Skeletal muscle tissue (tissue), 3 donors: ENCODE measurements at regions not wholly inside any gene's neighbourhood (a gene's known extent, or its start where the extent isn't known, plus 50 kb on each side); places are given as distances from the start of the nearest gene placed in this dataset.

Experiments used
- H3K27ac ChIP-seq: one replicate; pipeline ENCODE4 v1.7.0; 2013; ENCODE audit warnings: mild to moderate bottlenecking, low read depth, low read length, inconsistent platforms
- H3K27me3 ChIP-seq, 3 donors: one replicate each; pipeline ENCODE4 v1.7.0; 2013; ENCODE audit warnings: low read length in 3 of 3; ENCODE audit not compliant: control insufficient read depth in 3 of 3, insufficient read depth in 3 of 3
- H3K36me3 ChIP-seq, 3 donors: one replicate each; pipeline ENCODE4 v1.7.0; 2013; ENCODE audit warnings: low read length in 3 of 3; ENCODE audit not compliant: control insufficient read depth in 3 of 3, insufficient read depth in 3 of 3
- H3K4me1 ChIP-seq, 3 donors: one replicate each; pipeline ENCODE4 v1.7.0; 2013; ENCODE audit warnings: low read length in 3 of 3, mild to moderate bottlenecking in 3 of 3; ENCODE audit not compliant: control insufficient read depth in 3 of 3, insufficient read depth in 3 of 3
- H3K4me3 ChIP-seq, 3 donors: one replicate each; pipeline ENCODE4 v1.7.0; 2013; ENCODE audit warnings: low read length in 3 of 3
- H3K9ac ChIP-seq, 3 donors: one replicate each; pipeline ENCODE4 v1.7.0; 2013; ENCODE audit warnings: low read length in 3 of 3, mild to moderate bottlenecking in 3 of 3, moderate library complexity in 2 of 3, low read depth in 1 of 3
- H3K9me3 ChIP-seq, 3 donors: one replicate each; pipeline ENCODE4 v1.7.0; 2013; ENCODE audit warnings: low read length in 3 of 3; ENCODE audit not compliant: control insufficient read depth in 3 of 3
- donor health status: Osteomylitis.

- H3K4me3 ChIP-seq = no peak overlapping the region
- H3K9me3 ChIP-seq = peaks cover 0 to 2% (median 0%) of the 10 kb centered on the region in 3 donors
- H3K9ac ChIP-seq = no peak overlapping the region
- peaks cover 0 to 3% (median 0%) of the 10 kb centered on the region in 3 donors for H3K27me3 ChIP-seq
- H3K4me1 ChIP-seq = no peaks in the 10 kb centered on the region
- H3K36me3 ChIP-seq = no peaks in the 10 kb centered on the region
- no peak overlapping the region for H3K27ac ChIP-seq
Measured at GRCh38 chr7:155950898-155951553, 138.8 kb upstream of the SHH start.

GRCh38 chr7:155948845-155949244 lies 136.6 kb upstream of the SHH start:
- no peaks in the 10 kb centered on the region for H3K36me3 ChIP-seq
- H3K4me1 ChIP-seq = no peaks in the 10 kb centered on the region
- H3K9ac ChIP-seq = no peak overlapping the region
- no peak overlapping the region for H3K27ac ChIP-seq
- no peak overlapping the region for H3K4me3 ChIP-seq
- H3K27me3 ChIP-seq = no peaks in the 10 kb centered on the region
- peaks cover 0 to 2% (median 0%) of the 10 kb centered on the region in 3 donors for H3K9me3 ChIP-seq

DNA sequence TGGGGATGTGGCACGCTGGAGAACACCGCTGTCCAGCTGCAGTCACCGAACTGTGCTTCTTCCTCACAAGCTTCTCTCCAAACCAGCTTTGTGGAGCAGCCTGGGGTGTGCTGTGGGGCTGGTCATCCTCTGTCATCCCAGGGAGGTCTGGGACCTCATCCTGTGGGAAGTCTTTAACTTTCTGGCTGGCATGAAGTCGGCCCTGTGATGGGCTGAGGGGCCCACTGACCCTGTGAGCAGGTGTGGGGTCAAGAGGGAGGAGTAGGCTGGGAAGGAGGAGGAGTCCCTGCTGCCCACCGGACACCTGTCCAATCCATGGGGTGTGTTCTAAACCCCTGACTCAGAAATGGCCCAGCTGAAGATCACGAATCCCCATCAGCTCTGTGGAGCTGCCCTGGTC lies 136.2 kb upstream of the SHH start:
- Histone ChIP-seq H3K9me3 (peaks cover 0 to 2% (median 0%) of the 10 kb centered on the region in 3 donors), H3K27ac (no peak overlapping the region), H3K36me3 (no peaks in the 10 kb centered on the region), H3K9ac (no peak overlapping the region), H3K4me1 (no peaks in the 10 kb centered on the region), H3K27me3 (no peaks in the 10 kb centered on the region), H3K4me3 (no peak overlapping the region)

- no peak overlapping the region for H3K27ac ChIP-seq
- H3K4me1 ChIP-seq = no peaks in the 10 kb centered on the region
- H3K9me3 ChIP-seq = no peaks in the 10 kb centered on the region
- H3K4me3 ChIP-seq = no peak overlapping the region
- no peaks in the 10 kb centered on the region for H3K27me3 ChIP-seq
- no peak overlapping the region for H3K9ac ChIP-seq
- no peaks in the 10 kb centered on the region for H3K36me3 ChIP-seq
Measured at GRCh38 chr7:155947051-155947450, 134.8 kb upstream of the SHH start.

DNA sequence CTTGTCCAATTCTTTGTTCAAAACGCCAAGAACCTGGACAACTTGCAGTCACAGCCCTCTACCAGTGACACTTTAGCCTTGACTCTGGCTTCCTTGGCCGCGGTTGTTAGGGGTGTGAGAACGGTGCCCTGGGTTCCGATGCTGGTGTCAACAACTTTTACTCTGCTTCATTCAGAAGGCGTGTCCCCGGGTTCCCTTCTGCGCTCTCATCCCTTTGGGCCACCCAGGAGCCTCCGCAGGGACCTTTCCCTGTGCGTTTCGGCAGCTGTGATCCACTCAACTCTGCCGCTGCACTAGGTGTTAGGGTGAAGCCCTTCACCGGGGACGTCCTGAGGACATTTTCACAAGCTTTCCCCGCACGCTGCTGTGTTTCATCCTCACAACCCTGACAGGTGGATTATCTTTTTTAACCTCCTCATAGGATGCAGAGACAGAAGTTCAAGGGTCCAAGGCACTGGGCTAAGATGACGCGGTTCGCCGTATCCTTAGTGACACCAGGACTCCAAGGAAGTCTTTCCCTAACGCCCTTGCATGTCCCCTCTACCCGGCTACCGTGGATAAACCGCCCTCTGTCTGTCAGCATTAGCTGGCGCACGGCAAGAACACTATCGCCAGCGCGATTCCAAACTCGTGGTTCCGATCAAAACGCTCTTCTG lies 133.5 kb upstream of the SHH start:
- no peaks in the 10 kb centered on the region for H3K9me3 ChIP-seq
- no peak overlapping the region for H3K9ac ChIP-seq
- no peaks in the 10 kb centered on the region for H3K27me3 ChIP-seq
- H3K4me3 ChIP-seq = no peak overlapping the region
- H3K4me1 ChIP-seq = no peaks in the 10 kb centered on the region
- no peak overlapping the region for H3K27ac ChIP-seq
- no peaks in the 10 kb centered on the region for H3K36me3 ChIP-seq

- Histone ChIP-seq H3K4me3 (no peak overlapping the region), H3K9me3 (peaks cover 0 to under 1% (median 0%) of the 10 kb centered on the region in 3 donors), H3K36me3 (no peaks in the 10 kb centered on the region), H3K27me3 (no peaks in the 10 kb centered on the region), H3K4me1 (no peaks in the 10 kb centered on the region), H3K9ac (no peak overlapping the region), H3K27ac (no peak overlapping the region)
Measured at GRCh38 chr7:155944901-155945300, 132.6 kb upstream of the SHH start.

- Histone ChIP-seq H3K27ac (no peak overlapping the region), H3K4me1 (no peaks in the 10 kb centered on the region), H3K9me3 (peaks cover under 1 to 3% (median 2%) of the 10 kb centered on the region in 3 donors), H3K9ac (no peak overlapping the region), H3K27me3 (peaks cover 0 to 3% (median 0%) of the 10 kb centered on the region in 3 donors), H3K4me3 (no peak overlapping the region), H3K36me3 (no peaks in the 10 kb centered on the region)
Measured at GRCh38 chr7:155943251-155943899, 131.1 kb upstream of the SHH start.

GRCh38 chr7:155942226-155942950 lies 130.1 kb upstream of the SHH start:
- H3K4me3 ChIP-seq = no peak overlapping the region

GRCh38 chr7:155941688-155942087 lies 129.4 kb upstream of the SHH start:
- no peak overlapping the region for H3K27ac ChIP-seq
- peaks cover 2 to 6% (median 3%) of the 10 kb centered on the region in 3 donors for H3K9me3 ChIP-seq
- peaks cover 0 to 6% (median 0%) of the 10 kb centered on the region in 3 donors for H3K27me3 ChIP-seq
- H3K9ac ChIP-seq = no peak overlapping the region
- H3K4me1 ChIP-seq = no peaks in the 10 kb centered on the region
- no peak overlapping the region for H3K4me3 ChIP-seq
- H3K36me3 ChIP-seq = no peaks in the 10 kb centered on the region

More at GRCh38 chr7:155942226-155942950, 130.1 kb upstream of the SHH start:
- Histone ChIP-seq H3K9ac (no peak overlapping the region), H3K27me3 (peaks cover 0 to 6% (median 0%) of the 10 kb centered on the region in 3 donors), H3K9me3 (peaks cover 2 to 6% (median 3%) of the 10 kb centered on the region in 3 donors), H3K4me1 (no peaks in the 10 kb centered on the region), H3K27ac (no peak overlapping the region), H3K36me3 (no peaks in the 10 kb centered on the region)
